ENCODE measurements at regions not wholly inside any gene's neighbourhood (a gene's known extent, or its start where the extent isn't known, plus 50 kb on each side); places are given as distances from the start of the nearest gene placed in this dataset.

DNA sequence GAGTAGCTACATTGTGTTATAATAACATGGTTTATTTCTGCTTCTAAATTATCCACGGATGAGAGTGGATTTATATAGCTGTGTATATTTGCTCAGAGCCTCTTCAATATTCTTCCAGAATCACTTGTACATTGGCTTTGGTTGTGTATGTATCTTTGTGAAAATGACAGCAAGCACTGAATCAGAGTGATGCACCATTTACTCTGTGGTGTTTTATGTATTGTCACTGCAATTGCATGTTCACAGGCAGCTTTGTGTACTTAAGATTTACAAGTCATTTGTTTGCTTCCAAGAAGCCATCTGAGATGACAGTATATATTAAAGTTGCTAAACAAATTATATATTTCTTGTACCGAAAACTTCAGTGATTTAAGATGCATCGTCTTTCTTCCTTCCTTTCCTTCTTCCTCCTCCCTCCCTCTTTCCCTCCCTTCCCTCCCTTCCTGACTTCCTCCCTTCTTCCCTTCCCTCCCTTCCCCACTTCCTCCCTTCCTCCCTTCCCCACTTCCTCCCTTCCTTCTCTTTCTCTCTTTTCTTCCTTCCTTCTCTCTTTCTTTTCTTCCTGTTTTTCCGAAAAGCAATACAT lies 362.3 kb upstream of the GOLIM4 start:
- TF ChIP-seq, protein P1, sequence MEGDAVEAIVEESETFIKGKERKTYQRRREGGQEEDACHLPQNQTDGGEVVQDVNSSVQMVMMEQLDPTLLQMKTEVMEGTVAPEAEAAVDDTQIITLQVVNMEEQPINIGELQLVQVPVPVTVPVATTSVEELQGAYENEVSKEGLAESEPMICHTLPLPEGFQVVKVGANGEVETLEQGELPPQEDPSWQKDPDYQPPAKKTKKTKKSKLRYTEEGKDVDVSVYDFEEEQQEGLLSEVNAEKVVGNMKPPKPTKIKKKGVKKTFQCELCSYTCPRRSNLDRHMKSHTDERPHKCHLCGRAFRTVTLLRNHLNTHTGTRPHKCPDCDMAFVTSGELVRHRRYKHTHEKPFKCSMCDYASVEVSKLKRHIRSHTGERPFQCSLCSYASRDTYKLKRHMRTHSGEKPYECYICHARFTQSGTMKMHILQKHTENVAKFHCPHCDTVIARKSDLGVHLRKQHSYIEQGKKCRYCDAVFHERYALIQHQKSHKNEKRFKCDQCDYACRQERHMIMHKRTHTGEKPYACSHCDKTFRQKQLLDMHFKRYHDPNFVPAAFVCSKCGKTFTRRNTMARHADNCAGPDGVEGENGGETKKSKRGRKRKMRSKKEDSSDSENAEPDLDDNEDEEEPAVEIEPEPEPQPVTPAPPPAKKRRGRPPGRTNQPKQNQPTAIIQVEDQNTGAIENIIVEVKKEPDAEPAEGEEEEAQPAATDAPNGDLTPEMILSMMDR (IDR thresholded peaks at IDR 0.05; ENCODE audit: insufficient read depth, missing control alignments) = no peak
- no peak for FAIRE-seq
- no peak for DNase-seq (ENCODE audit: insufficient read length, low spot score)

DNA sequence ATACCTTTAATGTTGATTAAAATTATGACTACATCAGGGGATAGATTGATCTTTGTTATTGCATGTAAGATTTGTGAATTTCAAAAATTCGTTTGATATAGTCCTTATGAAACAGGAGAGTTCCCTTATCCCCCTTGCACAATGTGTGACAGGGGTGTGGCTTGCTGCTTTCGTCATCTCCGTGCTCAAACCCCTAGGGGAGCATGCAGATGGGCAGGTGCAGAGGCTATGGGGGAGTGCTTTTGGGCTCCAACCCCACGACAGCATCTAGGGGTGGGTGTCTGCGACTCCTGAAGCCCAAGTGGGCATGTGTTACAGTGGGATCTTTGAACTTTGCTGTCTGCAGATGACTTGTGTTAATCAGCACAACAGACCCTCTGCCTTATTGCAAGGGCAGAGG lies 360.1 kb upstream of the GOLIM4 start:
- TF ChIP-seq, protein P1 (IDR thresholded peaks at IDR 0.05; ENCODE audit: insufficient read depth, missing control alignments) = no peak
- DNase-seq (ENCODE audit: insufficient read length, low spot score) = no peak
- FAIRE-seq = no peak

- no peak for DNase-seq (ENCODE audit: insufficient read length, low spot score)
- TF ChIP-seq, protein P1 (IDR thresholded peaks at IDR 0.05; ENCODE audit: insufficient read depth, missing control alignments) = no peak
- FAIRE-seq = no peak
Observed at GRCh38 chr3:168453623-168454022, 357.9 kb upstream of the GOLIM4 start.

DNA sequence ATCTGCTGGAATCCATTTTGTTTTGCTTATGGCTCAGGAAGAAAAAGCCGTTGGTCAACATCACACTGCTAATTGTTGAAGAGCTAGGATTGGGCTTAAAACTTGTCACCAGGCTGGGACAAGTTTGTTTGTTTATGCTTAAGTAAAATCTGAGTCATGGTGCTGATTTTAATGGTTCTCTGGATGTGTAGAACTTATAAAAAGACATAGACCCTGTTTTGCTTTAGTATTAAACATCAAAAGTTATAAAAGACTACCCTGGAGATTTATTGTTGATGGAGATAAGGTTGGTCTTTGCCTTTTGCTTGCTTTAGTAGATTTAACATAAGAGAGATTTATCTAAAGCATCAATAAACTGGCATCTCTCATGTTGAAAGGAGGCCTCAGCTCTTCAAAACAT lies 348.2 kb upstream of the GOLIM4 start:
- FAIRE-seq (peak; percentile 35), DNase-seq (ENCODE audit: insufficient read length, low spot score) (no peak)
- TF ChIP-seq, protein P1 (IDR thresholded peaks at IDR 0.05; ENCODE audit: insufficient read depth, missing control alignments) = no peak

- TF ChIP-seq, protein P1 (IDR thresholded peaks at IDR 0.05; ENCODE audit: insufficient read depth, missing control alignments) = no peak
- no peak for DNase-seq (ENCODE audit: insufficient read length, low spot score)
- FAIRE-seq = no peak
Observed at GRCh38 chr3:168442502-168442901, 346.8 kb upstream of the GOLIM4 start.

DNA sequence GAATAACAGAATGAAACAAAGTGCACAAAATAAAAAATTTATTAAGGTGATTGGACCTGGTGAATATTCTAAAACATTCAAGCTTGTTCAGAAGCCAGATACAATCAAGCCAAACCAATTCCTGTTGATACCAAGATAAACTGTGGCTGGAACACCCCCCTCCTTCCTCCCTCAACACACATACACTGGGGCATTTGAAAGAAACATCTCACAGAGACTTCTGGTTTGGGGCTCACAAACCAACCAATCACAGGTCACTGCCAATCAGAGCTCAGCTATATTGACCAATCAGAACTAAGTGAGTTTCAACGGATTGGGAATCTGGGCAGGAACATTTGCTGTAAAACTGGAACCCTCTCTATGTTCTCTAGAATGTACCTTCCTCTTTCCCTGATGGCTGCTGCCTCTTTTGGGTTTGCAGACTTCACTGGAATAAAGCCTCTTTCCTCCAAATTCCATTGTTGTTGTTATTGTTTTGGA lies 340.6 kb upstream of the GOLIM4 start:
- DNase-seq (ENCODE audit: insufficient read length, low spot score) (no peak), FAIRE-seq (no peak)
- TF ChIP-seq, protein P1 (IDR thresholded peaks at IDR 0.05; ENCODE audit: insufficient read depth, missing control alignments) = no peak

GRCh38 chr3:168431491-168431890 lies 335.8 kb upstream of the GOLIM4 start:
- DNase-seq (ENCODE audit: insufficient read length, low spot score) (no peak), FAIRE-seq (no peak)
- TF ChIP-seq, protein P1 (IDR thresholded peaks at IDR 0.05; ENCODE audit: insufficient read depth, missing control alignments) = no peak

All from D721Med (cell line).